ENCODE measurements at regions not wholly inside any gene's neighbourhood (a gene's known extent, or its start where the extent isn't known, plus 50 kb on each side); places are given as distances from the start of the nearest gene placed in this dataset.

GRCh38 chr2:56693501-56693900, 509.7 kb downstream of the CCDC85A start:
- POLR2A ChIA-PET, result no interaction called here
- CTCF ChIA-PET, result no interaction called here

GRCh38 chr2:56703001-56703400, 519.2 kb downstream of the CCDC85A start:
- ChIA-PET POLR2A (no interaction called here), CTCF (no interaction called here)

- ChIA-PET POLR2A (no interaction called here), CTCF (no interaction called here)
These were observed 521.9 kb downstream of the CCDC85A start for GRCh38 chr2:56705713-56706112.

- CTCF ChIA-PET, result no interaction called here
- POLR2A ChIA-PET, result no interaction called here
These were observed 523.4 kb downstream of the CCDC85A start for GRCh38 chr2:56707218-56707617.

- CTCF ChIA-PET, result no interaction called here
- POLR2A ChIA-PET, result no interaction called here
These were observed 523.9 kb downstream of the CCDC85A start for GRCh38 chr2:56707650-56708049.

- POLR2A ChIA-PET, result no interaction called here
These were observed 525.4 kb downstream of the CCDC85A start for GRCh38 chr2:56709181-56709580.

GRCh38 chr2:56713161-56713676, 529.4 kb downstream of the CCDC85A start:
- ChIA-PET POLR2A (no interaction called here), CTCF (no interaction called here)

More at GRCh38 chr2:56709181-56709580, 525.4 kb downstream of the CCDC85A start:
- CTCF ChIA-PET, result no interaction called here

- ChIA-PET CTCF (no interaction called here), POLR2A (no interaction called here)
These were observed 530.2 kb downstream of the CCDC85A start for GRCh38 chr2:56713978-56714377.

GRCh38 chr2:56714400-56714799, 530.6 kb downstream of the CCDC85A start:
- ChIA-PET POLR2A (no interaction called here), CTCF (no interaction called here)

GRCh38 chr2:56715683-56716082, 531.9 kb downstream of the CCDC85A start:
- ChIA-PET CTCF (no interaction called here), POLR2A (no interaction called here)

- POLR2A ChIA-PET, result no interaction called here
These were observed 534.6 kb downstream of the CCDC85A start for GRCh38 chr2:56718413-56718812.

GRCh38 chr2:56729212-56729611, 545.4 kb downstream of the CCDC85A start:
- POLR2A ChIA-PET, result no interaction called here
- CTCF ChIA-PET, result no interaction called here

More at GRCh38 chr2:56718413-56718812, 534.6 kb downstream of the CCDC85A start:
- CTCF ChIA-PET, result no interaction called here

GRCh38 chr2:56732946-56733345, 549.2 kb downstream of the CCDC85A start:
- ChIA-PET CTCF (no interaction called here), POLR2A (no interaction called here)

GRCh38 chr2:56739413-56739812, 555.6 kb downstream of the CCDC85A start:
- CTCF ChIA-PET, result no interaction called here
- POLR2A ChIA-PET, result no interaction called here

- CTCF ChIA-PET, result no interaction called here
These were observed 557.9 kb downstream of the CCDC85A start for GRCh38 chr2:56741601-56742102.

GRCh38 chr2:56743807-56744206, 560.0 kb downstream of the CCDC85A start:
- POLR2A ChIA-PET, result no interaction called here
- CTCF ChIA-PET, result no interaction called here

More at GRCh38 chr2:56741601-56742102, 557.9 kb downstream of the CCDC85A start:
- POLR2A ChIA-PET, result no interaction called here

GRCh38 chr2:56749152-56749752, 565.5 kb downstream of the CCDC85A start:
- ChIA-PET POLR2A (no interaction called here), CTCF (no interaction called here)

GRCh38 chr2:56753182-56753581, 569.4 kb downstream of the CCDC85A start:
- ChIA-PET POLR2A (no interaction called here), CTCF (no interaction called here)

GRCh38 chr2:56754066-56754615, 570.4 kb downstream of the CCDC85A start:
- CTCF ChIA-PET, result no interaction called here
- POLR2A ChIA-PET, result no interaction called here

GRCh38 chr2:56754627-56755026, 570.8 kb downstream of the CCDC85A start:
- CTCF ChIA-PET, result no interaction called here

GRCh38 chr2:56757884-56758545, 574.2 kb downstream of the CCDC85A start:
- CTCF ChIA-PET, result no interaction called here
- POLR2A ChIA-PET, result no interaction called here

More at GRCh38 chr2:56754627-56755026, 570.8 kb downstream of the CCDC85A start:
- POLR2A ChIA-PET, result no interaction called here

Data from activated CD8-positive, alpha-beta memory T cell treated with anti-CD3 and anti-CD28 coated beads for 36 hours (primary cell).